ENCODE measurements at regions not wholly inside any gene's neighbourhood (a gene's known extent, or its start where the extent isn't known, plus 50 kb on each side); places are given as distances from the start of the nearest gene placed in this dataset.

DNA sequence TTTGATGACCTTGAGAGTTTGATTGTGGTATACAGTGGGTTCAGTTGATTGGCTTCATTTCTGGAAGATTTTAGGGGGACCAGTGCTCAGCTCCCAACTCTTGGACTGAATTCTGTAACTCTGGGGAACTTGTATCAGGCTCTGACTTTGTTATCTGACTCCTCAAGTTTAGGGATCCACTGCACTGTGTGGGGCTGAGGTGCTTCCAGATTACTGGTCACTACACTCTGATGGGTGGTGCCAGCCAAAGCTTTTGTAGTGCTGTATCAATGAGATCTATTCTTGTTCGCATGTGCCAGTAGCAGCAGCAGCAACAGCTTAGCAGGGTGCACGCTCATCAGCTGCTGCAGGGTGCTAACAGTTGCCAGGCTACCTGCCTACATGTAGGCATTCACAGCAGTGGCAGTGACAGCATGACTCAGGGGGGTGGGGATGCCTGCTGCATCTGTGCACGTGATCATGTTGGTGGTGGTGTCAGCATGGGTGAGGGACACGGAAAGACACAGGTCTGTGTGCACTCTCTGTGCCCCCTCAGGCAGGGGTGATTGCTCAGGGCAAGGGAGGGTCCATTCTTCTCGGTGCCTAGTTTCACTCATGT lies 438.8 kb upstream of the SEMA6A start:
- TF ChIP-seq, protein P1, sequence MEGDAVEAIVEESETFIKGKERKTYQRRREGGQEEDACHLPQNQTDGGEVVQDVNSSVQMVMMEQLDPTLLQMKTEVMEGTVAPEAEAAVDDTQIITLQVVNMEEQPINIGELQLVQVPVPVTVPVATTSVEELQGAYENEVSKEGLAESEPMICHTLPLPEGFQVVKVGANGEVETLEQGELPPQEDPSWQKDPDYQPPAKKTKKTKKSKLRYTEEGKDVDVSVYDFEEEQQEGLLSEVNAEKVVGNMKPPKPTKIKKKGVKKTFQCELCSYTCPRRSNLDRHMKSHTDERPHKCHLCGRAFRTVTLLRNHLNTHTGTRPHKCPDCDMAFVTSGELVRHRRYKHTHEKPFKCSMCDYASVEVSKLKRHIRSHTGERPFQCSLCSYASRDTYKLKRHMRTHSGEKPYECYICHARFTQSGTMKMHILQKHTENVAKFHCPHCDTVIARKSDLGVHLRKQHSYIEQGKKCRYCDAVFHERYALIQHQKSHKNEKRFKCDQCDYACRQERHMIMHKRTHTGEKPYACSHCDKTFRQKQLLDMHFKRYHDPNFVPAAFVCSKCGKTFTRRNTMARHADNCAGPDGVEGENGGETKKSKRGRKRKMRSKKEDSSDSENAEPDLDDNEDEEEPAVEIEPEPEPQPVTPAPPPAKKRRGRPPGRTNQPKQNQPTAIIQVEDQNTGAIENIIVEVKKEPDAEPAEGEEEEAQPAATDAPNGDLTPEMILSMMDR (IDR thresholded peaks at IDR 0.05; ENCODE audit: low read depth, low read length) = no peak
- TF ChIP-seq EZH2phosphoT487 (IDR thresholded peaks at IDR 0.05; ENCODE audit: low read depth) = no peak

Measured in OCI-LY3 (cell line).